ENCODE measurements at regions not wholly inside any gene's neighbourhood (a gene's known extent, or its start where the extent isn't known, plus 50 kb on each side); places are given as distances from the start of the nearest gene placed in this dataset.
"Not testable (repeated sequence)": the region's sequence is repeated elsewhere in the genome, so short reads cannot be mapped to it uniquely, and the experiment has no call there.

GRCh38 chr15:92819278-92820235 is 80.6 kb upstream of the CHD2 start:
- Mint-ChIP-seq H3K36me3 (no peaks in the 10 kb centered on the region), H3K27me3 (no peaks in the 10 kb centered on the region)

GRCh38 chr15:92820236-92821021 is 79.7 kb upstream of the CHD2 start:
- H3K4me3 Mint-ChIP-seq, result peak overlapping the region; percentile 76 to 96 (median 91)
- H3K27ac Mint-ChIP-seq, result peak overlapping the region; percentile 84 to 98 (median 94)
- no peaks in the 10 kb centered on the region for H3K9me3 Mint-ChIP-seq
- H3K27me3 Mint-ChIP-seq, result no peaks in the 10 kb centered on the region
- no peaks in the 10 kb centered on the region for H3K36me3 Mint-ChIP-seq
- H3K4me1 Mint-ChIP-seq, result peaks cover 29 to 50% (median 40%) of the 10 kb centered on the region in 3 donors

More at GRCh38 chr15:92819278-92820235, 80.6 kb upstream of the CHD2 start:
- Mint-ChIP-seq H3K4me1 (peaks cover 29 to 46% (median 40%) of the 10 kb centered on the region in 3 donors), H3K4me3 (peak overlapping the region; percentile 76 to 96 (median 91)), H3K27ac (peak overlapping the region; percentile 84 to 98 (median 94)), H3K9me3 (no peaks in the 10 kb centered on the region)

GRCh38 chr15:92821491-92822116 is 78.5 kb upstream of the CHD2 start:
- Mint-ChIP-seq H3K4me3 (peak overlapping the region in 3 of 4 donors; percentile 72 to 76 (median 75)), H3K36me3 (no peaks in the 10 kb centered on the region), H3K27me3 (no peaks in the 10 kb centered on the region), H3K9me3 (no peaks in the 10 kb centered on the region), H3K27ac (peak overlapping the region; percentile 74 to 96 (median 86)), H3K4me1 (peaks cover 33 to 58% (median 47%) of the 10 kb centered on the region in 3 donors)

GRCh38 chr15:92822216-92823144 is 77.6 kb upstream of the CHD2 start:
- Mint-ChIP-seq H3K9me3 (no peaks in the 10 kb centered on the region), H3K36me3 (no peaks in the 10 kb centered on the region), H3K4me3 (peak overlapping the region in 2 of 4 donors; percentile 72 to 75), H3K4me1 (peaks cover 30 to 54% (median 43%) of the 10 kb centered on the region in 3 donors), H3K27me3 (no peaks in the 10 kb centered on the region), H3K27ac (peak overlapping the region in 2 of 3 donors; percentile 86 to 96)

GRCh38 chr15:92825985-92826384 is 74.1 kb upstream of the CHD2 start:
- Mint-ChIP-seq H3K9me3 (no peaks in the 10 kb centered on the region), H3K36me3 (peaks cover 2% of the 10 kb centered on the region), H3K4me1 (peaks cover 21 to 47% (median 35%) of the 10 kb centered on the region in 3 donors), H3K27ac (peak overlapping the region in 2 of 3 donors; percentile 14 to 50), H3K27me3 (peaks cover 3% of the 10 kb centered on the region), H3K4me3 (peak overlapping the region in 2 of 4 donors; percentile 23 to 26)

- Mint-ChIP-seq H3K27ac (peak overlapping the region in 1 of 3 donors; percentile 16), H3K4me3 (peak overlapping the region in 1 of 4 donors; percentile 36), H3K4me1 (peaks cover 30 to 47% (median 36%) of the 10 kb centered on the region in 3 donors)
- H3K27me3 Mint-ChIP-seq, H3K36me3 Mint-ChIP-seq, H3K9me3 Mint-ChIP-seq: not testable (repeated sequence)
Measured at GRCh38 chr15:92827991-92828390, 72.1 kb upstream of the CHD2 start.

GRCh38 chr15:92829875-92830274 is 70.2 kb upstream of the CHD2 start:
- Mint-ChIP-seq H3K27me3 (peaks cover 3% of the 10 kb centered on the region), H3K9me3 (no peaks in the 10 kb centered on the region), H3K4me3 (peak overlapping the region in 2 of 4 donors; percentile 16 to 28)

GRCh38 chr15:92831336-92831654 is 68.8 kb upstream of the CHD2 start:
- H3K27me3 Mint-ChIP-seq, result peaks cover 3% of the 10 kb centered on the region
- H3K27ac Mint-ChIP-seq, result peak overlapping the region; percentile 97 to 98 (median 97)
- peaks cover 31 to 42% (median 32%) of the 10 kb centered on the region in 3 donors for H3K4me1 Mint-ChIP-seq
- no peaks in the 10 kb centered on the region for H3K9me3 Mint-ChIP-seq
- peak overlapping the region; percentile 74 to 95 (median 94) for H3K4me3 Mint-ChIP-seq
- peaks cover 2% of the 10 kb centered on the region for H3K36me3 Mint-ChIP-seq

More at GRCh38 chr15:92829875-92830274, 70.2 kb upstream of the CHD2 start:
- Mint-ChIP-seq H3K36me3 (peaks cover 2% of the 10 kb centered on the region), H3K4me1 (peaks cover 36 to 50% (median 38%) of the 10 kb centered on the region in 3 donors), H3K27ac (peak overlapping the region; percentile 24 to 97 (median 44))

GRCh38 chr15:92831655-92832328 is 68.3 kb upstream of the CHD2 start:
- Mint-ChIP-seq H3K27ac (peak overlapping the region; percentile 97 to 98 (median 97)), H3K4me1 (peaks cover 31 to 42% (median 32%) of the 10 kb centered on the region in 3 donors), H3K9me3 (no peaks in the 10 kb centered on the region), H3K27me3 (peaks cover 3% of the 10 kb centered on the region), H3K4me3 (peak overlapping the region; percentile 74 to 95 (median 94)), H3K36me3 (peaks cover 2% of the 10 kb centered on the region)

GRCh38 chr15:92833106-92833433 is 67.1 kb upstream of the CHD2 start:
- peaks cover 32 to 40% (median 33%) of the 10 kb centered on the region in 3 donors for H3K4me1 Mint-ChIP-seq
- peaks cover 3% of the 10 kb centered on the region for H3K27me3 Mint-ChIP-seq
- H3K27ac Mint-ChIP-seq, result peak overlapping the region; percentile 35 to 98 (median 97)
- H3K4me3 Mint-ChIP-seq, result peak overlapping the region in 1 of 4 donors; percentile 95
- no peaks in the 10 kb centered on the region for H3K9me3 Mint-ChIP-seq
- peaks cover 2% of the 10 kb centered on the region for H3K36me3 Mint-ChIP-seq

GRCh38 chr15:92833493-92834271 is 66.4 kb upstream of the CHD2 start:
- H3K4me3 Mint-ChIP-seq, result peak overlapping the region in 2 of 4 donors; percentile 83 to 87
- H3K27me3 Mint-ChIP-seq, result peaks cover 3% of the 10 kb centered on the region
- peak overlapping the region; percentile 35 to 98 (median 97) for H3K27ac Mint-ChIP-seq
- H3K36me3 Mint-ChIP-seq, result peaks cover 2% of the 10 kb centered on the region
- H3K4me1 Mint-ChIP-seq, result peaks cover 38 to 46% (median 39%) of the 10 kb centered on the region in 3 donors
- H3K9me3 Mint-ChIP-seq, result no peaks in the 10 kb centered on the region

- peak overlapping the region; percentile 70 to 97 (median 71) for H3K27ac Mint-ChIP-seq
Measured at GRCh38 chr15:92839696-92840095, 60.4 kb upstream of the CHD2 start.

More at GRCh38 chr15:92839696-92840095, 60.4 kb upstream of the CHD2 start:
- no peaks in the 10 kb centered on the region for H3K9me3 Mint-ChIP-seq
- H3K4me1 Mint-ChIP-seq, result peaks cover 20 to 25% (median 21%) of the 10 kb centered on the region in 3 donors
- H3K4me3 Mint-ChIP-seq, result peak overlapping the region; percentile 35 to 96 (median 68)
- H3K27me3 Mint-ChIP-seq, result no peaks in the 10 kb centered on the region
- peaks cover 2% of the 10 kb centered on the region for H3K36me3 Mint-ChIP-seq

Data from IgD-negative memory B cell (primary cell).